Activated T-cell treated with anti-CD3 and anti-CD28 coated beads, Interleukin-2, amount 50 U/mL, for 4 hours (primary cell): ENCODE measurements at regions not wholly inside any gene's neighbourhood (a gene's known extent, or its start where the extent isn't known, plus 50 kb on each side); places are given as distances from the start of the nearest gene placed in this dataset.

Source experiments
- ATAC-seq, 2 donors: fragments of 200-7000 bp; cut with Tn5 transposase; one replicate each; pipeline ENCODE4 v1.10.0; 2021
- DNase-seq: peaks from one replicate; pipeline ENCODE4 v3.0.0-alpha.2; 2020
- H3K27me3 Mint-ChIP-seq: one replicate; pipeline ENCODE4 v1.8.0; 2021; ENCODE audit warnings: low read depth, mixed read lengths
- H3K36me3 Mint-ChIP-seq: one replicate; pipeline ENCODE4 v1.8.0; 2022; ENCODE audit warnings: mixed read lengths; ENCODE audit not compliant: insufficient read depth
- H3K4me1 Mint-ChIP-seq: one replicate; pipeline ENCODE4 v1.8.0; 2021; ENCODE audit warnings: low read depth, mixed read lengths
- H3K4me3 Mint-ChIP-seq: one replicate; pipeline ENCODE4 v1.8.0; 2021; ENCODE audit warnings: mild to moderate bottlenecking, moderate library complexity, mixed read lengths
- H3K9me3 Mint-ChIP-seq: one replicate; pipeline ENCODE4 v1.8.0; 2021; ENCODE audit warnings: mixed read lengths

- no peak overlapping the region for H3K4me3 Mint-ChIP-seq
- peaks cover 9% of the 10 kb centered on the region for H3K4me1 Mint-ChIP-seq
- ATAC-seq (no peak), DNase-seq (no peak)
- no peaks in the 10 kb centered on the region for H3K9me3 Mint-ChIP-seq
- H3K36me3 Mint-ChIP-seq = no peaks in the 10 kb centered on the region
- no peaks in the 10 kb centered on the region for H3K27me3 Mint-ChIP-seq
These were observed 83.0 kb downstream of the CMPK2 start for GRCh38 chr2:6782517-6783237.

- Mint-ChIP-seq H3K27me3 (no peaks in the 10 kb centered on the region), H3K4me3 (no peak overlapping the region), H3K4me1 (peaks cover 9% of the 10 kb centered on the region), H3K9me3 (no peaks in the 10 kb centered on the region), H3K36me3 (no peaks in the 10 kb centered on the region)
- ATAC-seq = no peak
- DNase-seq = no peak
These were observed 82.5 kb downstream of the CMPK2 start for GRCh38 chr2:6783238-6783614.

- Mint-ChIP-seq H3K27me3 (no peaks in the 10 kb centered on the region), H3K36me3 (no peaks in the 10 kb centered on the region), H3K4me1 (peaks cover 9% of the 10 kb centered on the region), H3K4me3 (no peak overlapping the region), H3K9me3 (no peaks in the 10 kb centered on the region)
- ATAC-seq = no peak
- no peak for DNase-seq
These were observed 81.4 kb downstream of the CMPK2 start for GRCh38 chr2:6784291-6784690.

- Mint-ChIP-seq H3K9me3 (no peaks in the 10 kb centered on the region), H3K27me3 (no peaks in the 10 kb centered on the region), H3K4me1 (peaks cover 9% of the 10 kb centered on the region), H3K4me3 (no peak overlapping the region), H3K36me3 (no peaks in the 10 kb centered on the region)
- no peak for DNase-seq
- no peak for ATAC-seq
These were observed 80.2 kb downstream of the CMPK2 start for GRCh38 chr2:6785493-6785892.

GRCh38 chr2:6787376-6787775, 78.3 kb downstream of the CMPK2 start:
- no peak for DNase-seq
- Mint-ChIP-seq H3K4me3 (no peak overlapping the region), H3K9me3 (no peaks in the 10 kb centered on the region), H3K4me1 (no peaks in the 10 kb centered on the region), H3K27me3 (no peaks in the 10 kb centered on the region), H3K36me3 (no peaks in the 10 kb centered on the region)
- ATAC-seq = no peak

- no peaks in the 10 kb centered on the region for H3K9me3 Mint-ChIP-seq
- H3K4me3 Mint-ChIP-seq = no peak overlapping the region
- no peaks in the 10 kb centered on the region for H3K27me3 Mint-ChIP-seq
- no peaks in the 10 kb centered on the region for H3K4me1 Mint-ChIP-seq
- no peak for ATAC-seq
- DNase-seq = no peak
- H3K36me3 Mint-ChIP-seq = no peaks in the 10 kb centered on the region
These were observed 77.1 kb downstream of the CMPK2 start for GRCh38 chr2:6788614-6789013.

GRCh38 chr2:6789559-6790138, 76.1 kb downstream of the CMPK2 start:
- no peaks in the 10 kb centered on the region for H3K36me3 Mint-ChIP-seq
- no peak overlapping the region for H3K4me3 Mint-ChIP-seq

GRCh38 chr2:6791682-6792081, 74.0 kb downstream of the CMPK2 start:
- Mint-ChIP-seq H3K27me3 (no peaks in the 10 kb centered on the region), H3K9me3 (no peaks in the 10 kb centered on the region), H3K4me1 (no peaks in the 10 kb centered on the region), H3K36me3 (no peaks in the 10 kb centered on the region), H3K4me3 (no peak overlapping the region)
- no peak for DNase-seq
- ATAC-seq = no peak

More at GRCh38 chr2:6789559-6790138, 76.1 kb downstream of the CMPK2 start:
- DNase-seq = no peak
- Mint-ChIP-seq H3K27me3 (no peaks in the 10 kb centered on the region), H3K9me3 (no peaks in the 10 kb centered on the region), H3K4me1 (no peaks in the 10 kb centered on the region)
- ATAC-seq = no peak

- no peaks in the 10 kb centered on the region for H3K27me3 Mint-ChIP-seq
- no peaks in the 10 kb centered on the region for H3K4me1 Mint-ChIP-seq
- no peaks in the 10 kb centered on the region for H3K9me3 Mint-ChIP-seq
- ATAC-seq = no peak
- H3K4me3 Mint-ChIP-seq = no peak overlapping the region
- no peaks in the 10 kb centered on the region for H3K36me3 Mint-ChIP-seq
- DNase-seq = no peak
These were observed 72.8 kb downstream of the CMPK2 start for GRCh38 chr2:6792883-6793282.

GRCh38 chr2:6793371-6793770, 72.3 kb downstream of the CMPK2 start:
- no peak for ATAC-seq
- no peaks in the 10 kb centered on the region for H3K27me3 Mint-ChIP-seq
- H3K4me3 Mint-ChIP-seq = no peak overlapping the region
- no peaks in the 10 kb centered on the region for H3K36me3 Mint-ChIP-seq
- no peak for DNase-seq
- no peaks in the 10 kb centered on the region for H3K4me1 Mint-ChIP-seq
- no peaks in the 10 kb centered on the region for H3K9me3 Mint-ChIP-seq

- no peak overlapping the region for H3K4me3 Mint-ChIP-seq
- DNase-seq (no peak), ATAC-seq (no peak)
- H3K27me3 Mint-ChIP-seq = no peaks in the 10 kb centered on the region
- H3K4me1 Mint-ChIP-seq = no peaks in the 10 kb centered on the region
- no peaks in the 10 kb centered on the region for H3K36me3 Mint-ChIP-seq
- H3K9me3 Mint-ChIP-seq = no peaks in the 10 kb centered on the region
These were observed 71.8 kb downstream of the CMPK2 start for GRCh38 chr2:6793913-6794312.

GRCh38 chr2:6794448-6794847, 71.3 kb downstream of the CMPK2 start:
- DNase-seq = no peak
- Mint-ChIP-seq H3K27me3 (no peaks in the 10 kb centered on the region), H3K9me3 (no peaks in the 10 kb centered on the region), H3K36me3 (no peaks in the 10 kb centered on the region), H3K4me3 (no peak overlapping the region), H3K4me1 (no peaks in the 10 kb centered on the region)
- no peak for ATAC-seq
